Ovary (tissue), 7 donors: ENCODE measurements at regions not wholly inside any gene's neighbourhood (a gene's known extent, or its start where the extent isn't known, plus 50 kb on each side); places are given as distances from the start of the nearest gene placed in this dataset.

Experiments used
- DNase-seq, 5 donors: peaks; one replicate each; pipeline ENCODE4 v3.0.0-alpha.2; 2019 to 2020
- H3K27ac ChIP-seq, 2 donors: fragments of 200-600 bp; one replicate each; pipeline versions ENCODE4 v1.5.1 to v1.8.0; 2019 to 2022
- H3K27me3 ChIP-seq: fragments of 200-600 bp; one replicate; pipeline ENCODE4 v1.8.0; 2022
- H3K36me3 ChIP-seq: fragments of 200-600 bp; sonication (generic); one replicate; pipeline ENCODE4 v1.5.1; 2019
- H3K4me1 ChIP-seq: one replicate; pipeline ENCODE4 v1.8.1; 2013; ENCODE audit warnings: mild to moderate bottlenecking, moderate library complexity; ENCODE audit not compliant: insufficient read depth
- H3K4me3 ChIP-seq: fragments of 200-600 bp; sonication (generic); one replicate; pipeline ENCODE4 v1.5.1; 2017
- H3K9me3 ChIP-seq, 2 donors: fragments of 200-600 bp in 1 of 2; sonication (generic) in 1 of 2; one replicate each; pipeline versions ENCODE4 v1.5.1 to v1.8.1; 2013 to 2019; ENCODE audit warnings: mild to moderate bottlenecking in 1 of 2, moderate library complexity in 1 of 2
- EP300 ChIP-seq: sonication (generic); formaldehyde crosslinking; IDR thresholded peaks from one replicate; pipeline ENCODE4 v1.6.1; 2017; ENCODE audit warnings: antibody characterized with exemption
- POLR2A ChIP-seq: fragments of 450-650 bp; IDR thresholded peaks from one replicate; pipeline ENCODE4 v1.6.1; 2017; ENCODE audit warnings: antibody characterized with exemption, mild to moderate bottlenecking, moderate library complexity
- WGBS, 3 donors: extraction: QIAGEN DNeasy Blood & Tissue Kit in 1 of 3; methylation state at CpG; one replicate each; pipeline versions ENCODE4 v1.1.5 to v1.1.7; 2013 to 2017; 5-methylcytosine and 5-hydroxymethylcytosine counted together
- intact Hi-C, 4 donors: fragments of 100-400 bp; cut with DNase I; formaldehyde crosslinking; loops; one replicate each; pipeline versions ENCODE4 v1.11.0 to v1.15.1; 2022 to 2023
- TF ChIP-seq, protein P1 (sequence below), 3 donors: fragments of 450-650 bp in 2 of 3; fragments of 200-600 bp in 1 of 3; IDR thresholded peaks; one replicate each; pipeline versions ENCODE4 v1.5.1 to v1.8.0; 2016 to 2022; ENCODE audit warnings: antibody characterized with exemption in 3 of 3, mild to moderate bottlenecking in 1 of 3
- donor health status: DM: no; HTN: no; CAD: no; lungs with moderate emphysema.
- donor health status: DM: no; HTN: no; CAD: no.
- donor health status: Bipolar disorder and iron deficiency.
- donor health status: DM: no; HTN: no; CAD: no.
- donor health status: DM: yes; HTN: yes; CAD: no.

DNA sequence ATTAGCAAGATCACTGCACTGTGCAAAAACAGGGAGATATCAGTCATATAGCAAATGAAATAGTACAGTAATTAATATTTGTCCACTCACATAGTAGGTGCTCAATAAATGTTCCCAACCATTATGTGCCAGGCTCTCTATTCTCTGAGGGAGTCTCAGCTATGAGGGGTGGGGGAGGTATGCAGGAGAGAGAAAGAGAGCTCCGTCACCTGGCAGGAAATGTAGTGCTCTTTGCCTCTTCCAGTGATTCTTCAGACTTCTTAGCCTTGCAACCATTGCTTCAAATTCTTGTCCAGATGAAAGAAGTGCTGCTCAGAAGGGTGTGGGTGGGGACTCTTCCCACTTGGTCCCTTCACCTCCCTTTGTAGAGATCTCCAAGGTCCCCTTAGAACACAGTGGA is 84.5 kb upstream of the SPRY1 start:
- WGBS, 3 donors: 93 to 100% (median 100%) methylated on average over 1 of the region's 1 CpG
- H3K9me3 ChIP-seq: no peaks in the 10 kb centered on the region
- TF ChIP-seq EP300 (no peak), POLR2A (no peak)
- TF ChIP-seq, protein P1, sequence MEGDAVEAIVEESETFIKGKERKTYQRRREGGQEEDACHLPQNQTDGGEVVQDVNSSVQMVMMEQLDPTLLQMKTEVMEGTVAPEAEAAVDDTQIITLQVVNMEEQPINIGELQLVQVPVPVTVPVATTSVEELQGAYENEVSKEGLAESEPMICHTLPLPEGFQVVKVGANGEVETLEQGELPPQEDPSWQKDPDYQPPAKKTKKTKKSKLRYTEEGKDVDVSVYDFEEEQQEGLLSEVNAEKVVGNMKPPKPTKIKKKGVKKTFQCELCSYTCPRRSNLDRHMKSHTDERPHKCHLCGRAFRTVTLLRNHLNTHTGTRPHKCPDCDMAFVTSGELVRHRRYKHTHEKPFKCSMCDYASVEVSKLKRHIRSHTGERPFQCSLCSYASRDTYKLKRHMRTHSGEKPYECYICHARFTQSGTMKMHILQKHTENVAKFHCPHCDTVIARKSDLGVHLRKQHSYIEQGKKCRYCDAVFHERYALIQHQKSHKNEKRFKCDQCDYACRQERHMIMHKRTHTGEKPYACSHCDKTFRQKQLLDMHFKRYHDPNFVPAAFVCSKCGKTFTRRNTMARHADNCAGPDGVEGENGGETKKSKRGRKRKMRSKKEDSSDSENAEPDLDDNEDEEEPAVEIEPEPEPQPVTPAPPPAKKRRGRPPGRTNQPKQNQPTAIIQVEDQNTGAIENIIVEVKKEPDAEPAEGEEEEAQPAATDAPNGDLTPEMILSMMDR (IDR thresholded peaks at IDR 0.05): no peak
- H3K27ac ChIP-seq: no peak overlapping the region
- no peaks in the 10 kb centered on the region for H3K27me3 ChIP-seq
- no peaks in the 10 kb centered on the region for H3K36me3 ChIP-seq
- no peak for DNase-seq
- H3K4me1 ChIP-seq: no peaks in the 10 kb centered on the region
- intact Hi-C loops: no loop called here
- H3K4me3 ChIP-seq: no peak overlapping the region

DNA sequence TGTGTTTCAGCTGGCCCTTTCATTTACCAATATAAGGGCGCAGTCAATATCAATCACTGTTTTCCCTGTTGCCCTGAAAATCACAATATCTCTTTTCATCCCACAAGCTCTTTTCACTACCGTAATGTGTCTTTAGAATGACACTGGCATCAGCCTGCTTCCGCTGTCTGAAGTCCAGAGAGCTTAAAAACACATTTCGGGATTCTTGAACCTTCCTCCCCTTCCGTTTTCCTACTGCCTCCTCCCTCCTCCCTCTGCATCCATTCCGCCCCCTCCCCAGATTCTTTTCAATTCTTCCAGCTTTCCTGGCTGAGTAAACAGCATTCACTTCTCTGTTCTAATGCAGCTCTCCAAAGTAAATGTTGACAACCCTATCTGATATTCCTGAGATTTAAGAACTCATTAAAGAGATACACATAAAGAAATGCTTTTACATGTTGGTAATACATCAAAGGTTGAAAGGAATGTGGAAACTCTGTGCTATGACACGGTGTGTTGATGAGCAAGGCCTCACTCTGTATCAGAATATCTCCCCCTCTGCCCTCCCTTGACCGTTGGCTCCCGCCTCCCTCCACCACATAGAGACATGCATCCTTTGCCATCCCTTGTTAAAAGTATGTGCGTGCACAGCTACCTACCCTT is 83.5 kb upstream of the SPRY1 start:
- DNase-seq: no peak
- TF ChIP-seq EP300 (no peak), POLR2A (no peak)
- TF ChIP-seq, protein P1 (IDR thresholded peaks at IDR 0.05): no peak
- Histone ChIP-seq H3K36me3 (no peaks in the 10 kb centered on the region), H3K27me3 (no peaks in the 10 kb centered on the region), H3K27ac (no peak overlapping the region), H3K4me1 (no peaks in the 10 kb centered on the region), H3K4me3 (no peak overlapping the region), H3K9me3 (no peaks in the 10 kb centered on the region)
- intact Hi-C loops: no loop called here
- WGBS, 3 donors: 84 to 88% (median 85%) methylated on average over 10 of the region's 10 CpGs

DNA sequence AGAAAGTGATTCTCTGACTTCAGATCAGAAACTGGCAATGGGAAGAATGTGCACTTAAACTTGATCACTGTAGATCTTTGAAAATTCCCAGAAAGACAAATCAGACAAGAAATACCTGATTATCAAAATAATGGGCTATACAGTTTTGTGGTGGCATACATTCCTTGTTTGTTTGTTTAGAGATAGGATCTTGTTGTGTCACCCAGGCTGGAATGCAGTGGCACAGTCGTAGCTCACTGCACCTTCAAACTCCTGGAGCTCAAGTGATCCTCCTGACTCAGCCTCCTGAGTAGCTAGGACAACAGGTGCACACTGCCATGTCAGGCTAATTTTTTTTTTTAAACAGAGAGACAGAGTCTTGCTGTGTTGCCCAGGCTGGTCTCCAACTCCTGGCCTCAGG is 81.0 kb upstream of the SPRY1 start:
- H3K9me3 ChIP-seq: no peaks in the 10 kb centered on the region
- no peak overlapping the region for H3K27ac ChIP-seq
- DNase-seq: no peak
- no peaks in the 10 kb centered on the region for H3K4me1 ChIP-seq
- no peaks in the 10 kb centered on the region for H3K36me3 ChIP-seq
- intact Hi-C loops: no loop called here
- WGBS, 3 donors: 86 to 100% (median 98%) methylated on average over 1 of the region's 1 CpG
- no peaks in the 10 kb centered on the region for H3K27me3 ChIP-seq
- TF ChIP-seq, protein P1 (IDR thresholded peaks at IDR 0.05): no peak
- TF ChIP-seq EP300 (no peak), POLR2A (no peak)
- no peak overlapping the region for H3K4me3 ChIP-seq

DNA sequence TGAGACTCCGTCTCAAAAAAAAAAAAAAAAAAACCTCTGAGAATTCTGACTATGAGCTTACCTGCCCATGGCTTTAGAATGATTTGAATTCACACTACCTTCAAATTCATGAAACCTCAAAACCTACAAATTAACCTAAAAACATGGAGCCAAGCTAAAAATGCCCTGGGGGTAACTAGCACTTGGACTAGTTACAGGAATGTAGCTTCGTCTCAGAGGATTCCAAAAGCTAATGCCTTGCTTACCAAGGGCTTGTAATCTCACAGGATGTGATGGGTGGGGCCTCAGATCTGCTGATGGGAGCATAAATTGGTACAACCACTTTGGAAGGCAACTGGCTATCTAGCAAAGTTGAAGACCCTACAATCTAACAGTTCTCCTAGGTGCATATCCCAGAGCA is 79.4 kb upstream of the SPRY1 start:
- WGBS, 3 donors: 89 to 98% (median 93%) methylated on average over 2 of the region's 2 CpGs
- no peaks in the 10 kb centered on the region for H3K4me1 ChIP-seq
- no peaks in the 10 kb centered on the region for H3K9me3 ChIP-seq
- TF ChIP-seq EP300 (no peak), POLR2A (no peak)
- TF ChIP-seq, protein P1 (IDR thresholded peaks at IDR 0.05): no peak
- DNase-seq: no peak
- intact Hi-C loops: no loop called here
- H3K4me3 ChIP-seq: no peak overlapping the region
- H3K36me3 ChIP-seq: no peaks in the 10 kb centered on the region
- no peak overlapping the region for H3K27ac ChIP-seq
- H3K27me3 ChIP-seq: no peaks in the 10 kb centered on the region
